ENCODE measurements at regions not wholly inside any gene's neighbourhood (a gene's known extent, or its start where the extent isn't known, plus 50 kb on each side); places are given as distances from the start of the nearest gene placed in this dataset.

- no peaks in the 10 kb centered on the region for H3K4me1 Mint-ChIP-seq
Observed at GRCh38 chr15:96559631-96560030, 229.1 kb downstream of the NR2F2 start.

GRCh38 chr15:96560246-96560895 lies 229.9 kb downstream of the NR2F2 start:
- Mint-ChIP-seq H3K4me1 (no peaks in the 10 kb centered on the region), H3K27me3 (peaks cover 5% of the 10 kb centered on the region), H3K9me3 (peaks cover 8 to 12% of the 10 kb centered on the region in 2 donors), H3K4me3 (no peak overlapping the region), H3K27ac (no peak overlapping the region)
- ATAC-seq, result no peak
- DNase-seq, result no peak

More at GRCh38 chr15:96559631-96560030, 229.1 kb downstream of the NR2F2 start:
- Mint-ChIP-seq H3K9me3 (peaks cover 15 to 20% of the 10 kb centered on the region in 2 donors), H3K27me3 (peaks cover 12% of the 10 kb centered on the region), H3K27ac (no peak overlapping the region), H3K4me3 (no peak overlapping the region)
- ATAC-seq (no peak), DNase-seq (no peak)

GRCh38 chr15:96561593-96561992 lies 231.1 kb downstream of the NR2F2 start:
- no peak for ATAC-seq
- Mint-ChIP-seq H3K4me1 (no peaks in the 10 kb centered on the region), H3K4me3 (no peak overlapping the region), H3K27me3 (no peaks in the 10 kb centered on the region), H3K27ac (no peak overlapping the region), H3K9me3 (peaks cover 8 to 12% of the 10 kb centered on the region in 2 donors)
- DNase-seq, result no peak

- Mint-ChIP-seq H3K27me3 (no peaks in the 10 kb centered on the region), H3K4me3 (no peak overlapping the region), H3K9me3 (peaks cover 5 to 15% of the 10 kb centered on the region in 2 donors), H3K4me1 (no peaks in the 10 kb centered on the region), H3K27ac (no peak overlapping the region)
- DNase-seq (no peak), ATAC-seq (no peak)
Observed at GRCh38 chr15:96564546-96564945, 234.0 kb downstream of the NR2F2 start.

- no peak for DNase-seq
- Mint-ChIP-seq H3K9me3 (peaks cover 5 to 15% of the 10 kb centered on the region in 2 donors), H3K27ac (no peak overlapping the region), H3K4me1 (no peaks in the 10 kb centered on the region), H3K27me3 (no peaks in the 10 kb centered on the region), H3K4me3 (no peak overlapping the region)
- no peak for ATAC-seq
Observed at GRCh38 chr15:96565266-96565665, 234.8 kb downstream of the NR2F2 start.

GRCh38 chr15:96574782-96575181 lies 244.3 kb downstream of the NR2F2 start:
- Mint-ChIP-seq H3K4me3 (no peak overlapping the region), H3K4me1 (no peaks in the 10 kb centered on the region), H3K9me3 (peaks cover 0 to 9% of the 10 kb centered on the region in 2 donors), H3K27me3 (peaks cover 7% of the 10 kb centered on the region), H3K27ac (no peak overlapping the region)
- DNase-seq (no peak), ATAC-seq (no peak)

- H3K4me3 Mint-ChIP-seq, result no peak overlapping the region
- H3K4me1 Mint-ChIP-seq, result no peaks in the 10 kb centered on the region
- H3K9me3 Mint-ChIP-seq, result peaks cover 0 to 9% of the 10 kb centered on the region in 2 donors
- ATAC-seq, result no peak
- no peak overlapping the region for H3K27ac Mint-ChIP-seq
- H3K27me3 Mint-ChIP-seq, result peaks cover 7% of the 10 kb centered on the region
- no peak for DNase-seq
Observed at GRCh38 chr15:96576596-96576995, 246.1 kb downstream of the NR2F2 start.

- Mint-ChIP-seq H3K27me3 (no peaks in the 10 kb centered on the region), H3K4me3 (no peak overlapping the region)
Observed at GRCh38 chr15:96578393-96578792, 247.9 kb downstream of the NR2F2 start.

GRCh38 chr15:96581371-96581770 lies 250.9 kb downstream of the NR2F2 start:
- DNase-seq (no peak), ATAC-seq (no peak)
- Mint-ChIP-seq H3K27ac (no peak overlapping the region), H3K4me1 (no peaks in the 10 kb centered on the region), H3K4me3 (no peak overlapping the region), H3K9me3 (no peaks in the 10 kb centered on the region), H3K27me3 (peaks cover 10% of the 10 kb centered on the region)

More at GRCh38 chr15:96578393-96578792, 247.9 kb downstream of the NR2F2 start:
- Mint-ChIP-seq H3K4me1 (no peaks in the 10 kb centered on the region), H3K9me3 (no peaks in the 10 kb centered on the region), H3K27ac (no peak overlapping the region)
- ATAC-seq, result no peak
- DNase-seq, result no peak

- Mint-ChIP-seq H3K4me3 (no peak overlapping the region), H3K4me1 (no peaks in the 10 kb centered on the region), H3K27me3 (peaks cover 19% of the 10 kb centered on the region), H3K9me3 (no peaks in the 10 kb centered on the region), H3K27ac (no peak overlapping the region)
- no peak for DNase-seq
- ATAC-seq, result no peak
Observed at GRCh38 chr15:96582473-96582872, 252.0 kb downstream of the NR2F2 start.

GRCh38 chr15:96583671-96584070 lies 253.2 kb downstream of the NR2F2 start:
- H3K27me3 Mint-ChIP-seq, result peaks cover 19% of the 10 kb centered on the region
- no peak overlapping the region for H3K27ac Mint-ChIP-seq
- DNase-seq (no peak), ATAC-seq (no peak)
- no peak overlapping the region for H3K4me3 Mint-ChIP-seq
- no peaks in the 10 kb centered on the region for H3K9me3 Mint-ChIP-seq
- no peaks in the 10 kb centered on the region for H3K4me1 Mint-ChIP-seq

GRCh38 chr15:96585484-96586386 lies 255.2 kb downstream of the NR2F2 start:
- no peaks in the 10 kb centered on the region for H3K4me1 Mint-ChIP-seq
- DNase-seq, result no peak
- no peak overlapping the region for H3K27ac Mint-ChIP-seq
- no peak overlapping the region for H3K4me3 Mint-ChIP-seq
- H3K9me3 Mint-ChIP-seq, result no peaks in the 10 kb centered on the region
- H3K27me3 Mint-ChIP-seq, result peaks cover 19% of the 10 kb centered on the region
- no peak for ATAC-seq

GRCh38 chr15:96586901-96587300 lies 256.4 kb downstream of the NR2F2 start:
- no peak overlapping the region for H3K4me3 Mint-ChIP-seq
- ATAC-seq, result no peak
- H3K27me3 Mint-ChIP-seq, result peaks cover 19% of the 10 kb centered on the region

GRCh38 chr15:96589864-96590263 lies 259.4 kb downstream of the NR2F2 start:
- no peaks in the 10 kb centered on the region for H3K4me1 Mint-ChIP-seq
- H3K27me3 Mint-ChIP-seq, result peaks cover 24% of the 10 kb centered on the region
- no peak overlapping the region for H3K27ac Mint-ChIP-seq
- H3K4me3 Mint-ChIP-seq, result no peak overlapping the region
- DNase-seq (no peak), ATAC-seq (no peak)
- H3K9me3 Mint-ChIP-seq, result no peaks in the 10 kb centered on the region

More at GRCh38 chr15:96586901-96587300, 256.4 kb downstream of the NR2F2 start:
- no peaks in the 10 kb centered on the region for H3K9me3 Mint-ChIP-seq
- DNase-seq, result no peak
- no peak overlapping the region for H3K27ac Mint-ChIP-seq
- no peaks in the 10 kb centered on the region for H3K4me1 Mint-ChIP-seq

- H3K4me1 Mint-ChIP-seq, result no peaks in the 10 kb centered on the region
- no peaks in the 10 kb centered on the region for H3K9me3 Mint-ChIP-seq
- ATAC-seq (no peak), DNase-seq (no peak)
- H3K4me3 Mint-ChIP-seq, result no peak overlapping the region
- H3K27ac Mint-ChIP-seq, result no peak overlapping the region
- H3K27me3 Mint-ChIP-seq, result peaks cover 5% of the 10 kb centered on the region
Observed at GRCh38 chr15:96593735-96594134, 263.2 kb downstream of the NR2F2 start.

- ATAC-seq (no peak), DNase-seq (no peak)
- no peaks in the 10 kb centered on the region for H3K4me1 Mint-ChIP-seq
- no peak overlapping the region for H3K4me3 Mint-ChIP-seq
- no peak overlapping the region for H3K27ac Mint-ChIP-seq
- H3K27me3 Mint-ChIP-seq, result peaks cover 5% of the 10 kb centered on the region
- H3K9me3 Mint-ChIP-seq, result no peaks in the 10 kb centered on the region
Observed at GRCh38 chr15:96595951-96596350, 265.5 kb downstream of the NR2F2 start.
